Esophagus muscularis mucosa (tissue), 4 donors: ENCODE measurements at regions not wholly inside any gene's neighbourhood (a gene's known extent, or its start where the extent isn't known, plus 50 kb on each side); places are given as distances from the start of the nearest gene placed in this dataset.

Source experiments
- DNase-seq: peaks from one replicate; pipeline ENCODE4 v3.0.0-alpha.2; 2017; ENCODE audit errors: extremely low spot score
- H3K27ac ChIP-seq, 4 donors: fragments of 200-600 bp; sonication (generic); replicated peaks in 1 of 4; 1 replicate in 3 of 4; 2 replicates in 1 of 4; pipeline ENCODE4 v1.5.1; 2016 to 2019; ENCODE audit warnings: mild to moderate bottlenecking in 1 of 4
- H3K27me3 ChIP-seq, 4 donors: fragments of 200-600 bp; sonication (generic); one replicate each; pipeline versions ENCODE4 v1.5.1 to v1.6.0; 2016 to 2019
- H3K36me3 ChIP-seq, 4 donors: fragments of 200-600 bp; sonication (generic); one replicate each; pipeline ENCODE4 v1.5.1; 2016 to 2019
- H3K4me1 ChIP-seq, 4 donors: fragments of 200-600 bp; sonication (generic); one replicate each; pipeline ENCODE4 v1.5.1; 2016 to 2019
- H3K4me3 ChIP-seq, 4 donors: fragments of 200-600 bp; sonication (generic); 1 replicate in 2 of 4; 2 replicates in 2 of 4; pipeline ENCODE4 v1.5.1; 2016 to 2019; ENCODE audit warnings: mild to moderate bottlenecking in 4 of 4, moderate library complexity in 1 of 4
- H3K9me3 ChIP-seq, 4 donors: fragments of 200-600 bp; sonication (generic); 1 replicate in 3 of 4; 2 replicates in 1 of 4; pipeline ENCODE4 v1.5.1; 2016 to 2019
- CTCF ChIP-seq, 3 experiments: fragments of 200-600 bp in 2 of 3; fragments of 450-650 bp in 1 of 3; sonication (generic) in 2 of 3; IDR thresholded peaks; one replicate each; pipeline ENCODE4 v1.5.1; 2017 to 2019; ENCODE audit warnings: antibody characterized with exemption in 3 of 3, mild to moderate bottlenecking in 2 of 3, moderate library complexity in 1 of 3
- EP300 ChIP-seq: sonication (generic); formaldehyde crosslinking; IDR thresholded peaks from one replicate; pipeline ENCODE4 v1.6.1; 2017; ENCODE audit warnings: antibody characterized with exemption
- POLR2A ChIP-seq: fragments of 450-650 bp; IDR thresholded peaks from one replicate; pipeline ENCODE4 v1.6.1; 2017; ENCODE audit warnings: antibody characterized with exemption, moderate library complexity, mild to moderate bottlenecking, low read depth
- POLR2AphosphoS5 ChIP-seq, 2 donors: sonication (generic); formaldehyde crosslinking; IDR thresholded peaks; one replicate each; pipeline ENCODE4 v1.6.1; 2017; ENCODE audit warnings: antibody characterized with exemption in 2 of 2
- WGBS: methylation state at CpG from one replicate; pipeline ENCODE4 v1.1.5; 2018; 5-methylcytosine and 5-hydroxymethylcytosine counted together
- intact Hi-C: fragments of 100-400 bp; cut with DNase I; formaldehyde crosslinking; loops from one replicate; pipeline ENCODE4 v1.15.1; 2023

- 88% methylated on average over 6 of the region's 6 CpGs for WGBS
- Histone ChIP-seq H3K27me3 (no peaks in the 10 kb centered on the region), H3K4me3 (no peak overlapping the region), H3K27ac (no peak overlapping the region), H3K36me3 (no peaks in the 10 kb centered on the region), H3K4me1 (peaks cover 7 to 18% (median 13%) of the 10 kb centered on the region in 4 donors), H3K9me3 (peaks cover 0 to 5% (median 0%) of the 10 kb centered on the region in 4 donors)
- TF ChIP-seq POLR2AphosphoS5 (IDR thresholded peaks at IDR 0.05) (no peak), POLR2A (no peak), EP300 (no peak), CTCF (IDR thresholded peaks at IDR 0.05) (no peak)
- DNase-seq: no peak
- intact Hi-C loops: loop anchor here (10.0 kb wide), 1 partner anchor 837 kb away; no protein-coding TSS in a partner anchor
These were observed 76.8 kb upstream of the BTN3A2 start for GRCh38 chr6:26288155-26288554.

GRCh38 chr6:26290941-26291340, 74.1 kb upstream of the BTN3A2 start:
- H3K4me3 ChIP-seq: no peak overlapping the region
- intact Hi-C loops: no loop called here
- H3K4me1 ChIP-seq: peaks cover 0 to 4% (median 2%) of the 10 kb centered on the region in 4 donors
- no peak for DNase-seq
- no peak overlapping the region for H3K27ac ChIP-seq
- TF ChIP-seq POLR2AphosphoS5 (IDR thresholded peaks at IDR 0.05): no peak
- TF ChIP-seq EP300: no peak
- TF ChIP-seq POLR2A: no peak
- TF ChIP-seq CTCF (IDR thresholded peaks at IDR 0.05): no peak
- 69% methylated on average over 5 of the region's 5 CpGs for WGBS
- peaks cover 0 to 5% (median 0%) of the 10 kb centered on the region in 4 donors for H3K9me3 ChIP-seq
- H3K27me3 ChIP-seq: no peaks in the 10 kb centered on the region
- H3K36me3 ChIP-seq: no peaks in the 10 kb centered on the region

- no peaks in the 10 kb centered on the region for H3K4me1 ChIP-seq
- H3K27me3 ChIP-seq: peaks cover 0 to 3% (median 0%) of the 10 kb centered on the region in 4 donors
- intact Hi-C loops: no loop called here
- no peak for DNase-seq
- H3K4me3 ChIP-seq: no peak overlapping the region
- H3K9me3 ChIP-seq: peaks cover 0 to 5% (median 0%) of the 10 kb centered on the region in 4 donors
- H3K27ac ChIP-seq: no peak overlapping the region
- 86% methylated on average over 1 of the region's 1 CpG for WGBS
- no peak for TF ChIP-seq POLR2A
- TF ChIP-seq EP300: no peak
- no peak for TF ChIP-seq POLR2AphosphoS5 (IDR thresholded peaks at IDR 0.05)
- TF ChIP-seq CTCF (IDR thresholded peaks at IDR 0.05): no peak
- no peaks in the 10 kb centered on the region for H3K36me3 ChIP-seq
These were observed 72.3 kb upstream of the BTN3A2 start for GRCh38 chr6:26292709-26293108.

GRCh38 chr6:26294302-26294701, 70.7 kb upstream of the BTN3A2 start:
- Histone ChIP-seq H3K4me3 (no peak overlapping the region), H3K27me3 (peaks cover 0 to 3% (median 0%) of the 10 kb centered on the region in 4 donors), H3K9me3 (no peaks in the 10 kb centered on the region), H3K36me3 (no peaks in the 10 kb centered on the region), H3K27ac (no peak overlapping the region), H3K4me1 (no peaks in the 10 kb centered on the region)
- DNase-seq: no peak
- 89% methylated on average over 8 of the region's 8 CpGs for WGBS
- TF ChIP-seq EP300: no peak
- intact Hi-C loops: no loop called here

- H3K4me3 ChIP-seq: no peak overlapping the region
- intact Hi-C loops: no loop called here
- WGBS: 62% methylated on average over 11 of the region's 11 CpGs
- no peaks in the 10 kb centered on the region for H3K36me3 ChIP-seq
- no peak overlapping the region for H3K27ac ChIP-seq
- H3K4me1 ChIP-seq: no peaks in the 10 kb centered on the region
- no peaks in the 10 kb centered on the region for H3K9me3 ChIP-seq
- DNase-seq: no peak
- no peak for TF ChIP-seq POLR2AphosphoS5 (IDR thresholded peaks at IDR 0.05)
- no peak for TF ChIP-seq CTCF (IDR thresholded peaks at IDR 0.05)
- TF ChIP-seq EP300: no peak
- no peak for TF ChIP-seq POLR2A
- H3K27me3 ChIP-seq: peaks cover 0 to 3% (median 0%) of the 10 kb centered on the region in 4 donors
These were observed 69.1 kb upstream of the BTN3A2 start for GRCh38 chr6:26295691-26296555.
